Caco-2 (cell line): ENCODE measurements at regions not wholly inside any gene's neighbourhood (a gene's known extent, or its start where the extent isn't known, plus 50 kb on each side); places are given as distances from the start of the nearest gene placed in this dataset.
"Not testable (repeated sequence)": the region's sequence is repeated elsewhere in the genome, so short reads cannot be mapped to it uniquely, and the experiment has no call there.

Source experiments
- BruUV-seq: library from RNA; stranded (reverse); fragments of 400-500 nt; replicated peaks from 2 replicates; lab custom pipeline; 2021; lab: Mats Ljungman, UMichigan
- CTCF ChIA-PET: fragments of 300-600 bp; sonication (Branson Sonifier 250); formaldehyde crosslinking; loops from one replicate; lab custom pipeline; 2022; ENCODE audit warnings: antibody characterized with exemption; lab: Charles Lee
- POLR2A ChIA-PET: fragments of 300-600 bp; sonication (Branson Sonifier 250); formaldehyde crosslinking; loops from one replicate; lab custom pipeline; 2022; ENCODE audit warnings: antibody characterized with exemption; lab: Charles Lee
- DNase-seq, 2 experiments: peaks; one replicate each; pipeline versions ENCODE4 v3.0.0 to v3.0.0-alpha.2; 2020 to 2022
- H3K27me3 ChIP-seq: replicated peaks from 2 replicates; pipeline ENCODE4 v1.6.0; 2011; ENCODE audit warnings: low read length; ENCODE audit not compliant: control insufficient read depth, insufficient read depth
- H3K36me3 ChIP-seq: 2 replicates; pipeline ENCODE4 v1.5.1; 2011; ENCODE audit warnings: low read length; ENCODE audit not compliant: control insufficient read depth, insufficient read depth
- H3K4me1 ChIP-seq: fragments of 250-450 bp; sonication (Bioruptor Pico); 2 replicates; pipeline ENCODE4 v1.5.1; 2020; ENCODE audit warnings: mild to moderate bottlenecking
- H3K4me3 ChIP-seq: 2 replicates; pipeline ENCODE4 v1.5.1; 2011; ENCODE audit warnings: low read depth, mild to moderate bottlenecking, control low read depth, low read length
- H3K9me3 ChIP-seq: fragments of 250-450 bp; sonication (Bioruptor Pico); 2 replicates; pipeline ENCODE4 v1.5.1; 2020; ENCODE audit warnings: mild to moderate bottlenecking, moderate library complexity
- H3K27ac Mint-ChIP-seq: one replicate; pipeline ENCODE4 v1.8.0; 2022; ENCODE audit warnings: mixed read lengths; ENCODE audit not compliant: unreplicated experiment
- H3K27me3 Mint-ChIP-seq: one replicate; pipeline ENCODE4 v1.8.0; 2022; ENCODE audit warnings: mixed read lengths; ENCODE audit not compliant: insufficient read depth, unreplicated experiment
- H3K36me3 Mint-ChIP-seq: one replicate; pipeline ENCODE4 v1.8.0; 2022; ENCODE audit warnings: mild to moderate bottlenecking, mixed read lengths; ENCODE audit not compliant: insufficient read depth, unreplicated experiment
- H3K4me1 Mint-ChIP-seq: one replicate; pipeline ENCODE4 v1.8.0; 2022; ENCODE audit warnings: low read depth, mixed read lengths; ENCODE audit not compliant: unreplicated experiment
- H3K4me3 Mint-ChIP-seq: one replicate; pipeline ENCODE4 v1.8.0; 2022; ENCODE audit warnings: mild to moderate bottlenecking, moderate library complexity, mixed read lengths; ENCODE audit not compliant: unreplicated experiment
- H3K9me3 Mint-ChIP-seq: one replicate; pipeline ENCODE4 v1.8.0; 2022; ENCODE audit warnings: mixed read lengths; ENCODE audit not compliant: unreplicated experiment
- CTCF ChIP-seq, 2 experiments: fragments of 200-600 bp in 1 of 2; IDR thresholded peaks; 1 replicate in 1 of 2; 2 replicates in 1 of 2; pipeline versions ENCODE4 v1.5.1 to v1.8.0; 2011 to 2022; ENCODE audit warnings: antibody characterized with exemption in 1 of 2, control low read depth in 1 of 2, inconsistent platforms in 1 of 2, low read depth in 1 of 2, low read length in 1 of 2, mild to moderate bottlenecking in 1 of 2, moderate library complexity in 1 of 2; ENCODE audit not compliant: insufficient read depth in 1 of 2, severe bottlenecking in 1 of 2, unreplicated experiment in 1 of 2
- intact Hi-C: fragments of 100-400 bp; cut with micrococcal nuclease; formaldehyde crosslinking; loops from one replicate; pipeline ENCODE4 v1.10.0; 2022; ENCODE audit not compliant: unreplicated experiment

- DNase-seq = no peak
- Histone ChIP-seq H3K9me3 (no peaks in the 10 kb centered on the region), H3K36me3 (no peaks in the 10 kb centered on the region), H3K4me1 (no peaks in the 10 kb centered on the region), H3K4me3 (no peak overlapping the region), H3K27me3 (no peaks in the 10 kb centered on the region)
- POLR2A ChIA-PET = no interaction called here
- no TSS peak for BruUV-seq
- no peak overlapping the region for H3K4me3 Mint-ChIP-seq
- CTCF ChIA-PET = no interaction called here
- H3K27me3 Mint-ChIP-seq = peaks cover 4% of the 10 kb centered on the region
- no peaks in the 10 kb centered on the region for H3K4me1 Mint-ChIP-seq
- no peak for TF ChIP-seq CTCF (IDR thresholded peaks at IDR 0.05; ENCODE audit: insufficient read depth in 1 of 2, low read depth in 1 of 2, low read length in 1 of 2, severe bottlenecking in 1 of 2, unreplicated experiment in 1 of 2)
- no peaks in the 10 kb centered on the region for H3K36me3 Mint-ChIP-seq
- H3K27ac Mint-ChIP-seq = no peak overlapping the region
- no peaks in the 10 kb centered on the region for H3K9me3 Mint-ChIP-seq
- intact Hi-C loops = no loop called here
These were observed 164.9 kb downstream of the NAA11 start for GRCh38 chr4:79160962-79161361.

DNA sequence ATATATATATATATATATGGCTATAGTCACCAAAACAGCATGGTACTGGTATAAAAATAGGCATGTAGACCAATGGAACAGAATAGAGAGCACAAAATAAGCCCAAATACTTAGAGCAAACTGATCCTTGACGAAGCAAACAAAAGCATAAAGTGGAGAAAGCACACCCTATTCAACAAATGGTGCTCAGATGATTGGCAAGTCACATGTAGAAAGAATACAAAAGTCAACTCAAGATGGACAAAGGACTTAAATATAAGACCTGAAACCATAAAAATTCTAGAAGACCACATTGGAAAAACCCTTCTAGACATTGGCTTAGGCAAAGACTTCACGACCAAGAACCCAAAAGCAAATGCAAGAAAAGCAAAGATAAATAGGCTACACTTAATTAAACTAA is 167.2 kb downstream of the NAA11 start:
- CTCF ChIA-PET = interaction anchor here (0.6 kb wide), 1 partner anchor 14 kb away, joined by 3 read pairs; no protein-coding TSS in a partner anchor
- POLR2A ChIA-PET, H3K4me3 ChIP-seq, H3K9me3 ChIP-seq, H3K27ac Mint-ChIP-seq, H3K36me3 ChIP-seq, BruUV-seq, H3K4me3 Mint-ChIP-seq, H3K4me1 Mint-ChIP-seq, intact Hi-C loops, H3K36me3 Mint-ChIP-seq, DNase-seq, H3K4me1 ChIP-seq, H3K27me3 ChIP-seq, H3K27me3 Mint-ChIP-seq, H3K9me3 Mint-ChIP-seq: not testable (repeated sequence)

- H3K4me1 ChIP-seq = no peaks in the 10 kb centered on the region
- no peaks in the 10 kb centered on the region for H3K27me3 ChIP-seq
- no peaks in the 10 kb centered on the region for H3K27me3 Mint-ChIP-seq
- no peak for DNase-seq
- H3K36me3 ChIP-seq = no peaks in the 10 kb centered on the region
- no peak overlapping the region for H3K4me3 ChIP-seq
- no peaks in the 10 kb centered on the region for H3K9me3 ChIP-seq
- no peaks in the 10 kb centered on the region for H3K36me3 Mint-ChIP-seq
- BruUV-seq = no TSS peak
- no peak overlapping the region for H3K27ac Mint-ChIP-seq
- ChIA-PET CTCF (no interaction called here), POLR2A (no interaction called here)
- no peaks in the 10 kb centered on the region for H3K9me3 Mint-ChIP-seq
- intact Hi-C loops = no loop called here
- no peaks in the 10 kb centered on the region for H3K4me1 Mint-ChIP-seq
- no peak overlapping the region for H3K4me3 Mint-ChIP-seq
- TF ChIP-seq CTCF (IDR thresholded peaks at IDR 0.05; ENCODE audit: insufficient read depth in 1 of 2, low read depth in 1 of 2, low read length in 1 of 2, severe bottlenecking in 1 of 2, unreplicated experiment in 1 of 2) = no peak
These were observed 170.5 kb downstream of the NAA11 start for GRCh38 chr4:79155336-79155735.
